HG03442 (cell line): ENCODE measurements at regions not wholly inside any gene's neighbourhood (a gene's known extent, or its start where the extent isn't known, plus 50 kb on each side); places are given as distances from the start of the nearest gene placed in this dataset.
"Not testable (repeated sequence)": the region's sequence is repeated elsewhere in the genome, so short reads cannot be mapped to it uniquely, and the experiment has no call there.

ENCODE experiments used
- ATAC-seq: cut with Tn5 transposase; IDR thresholded peaks from one replicate; pipeline ENCODE4 v1.9.1; 2021; ENCODE audit warnings: mild to moderate bottlenecking, moderate library complexity; ENCODE audit not compliant: unreplicated experiment

DNA sequence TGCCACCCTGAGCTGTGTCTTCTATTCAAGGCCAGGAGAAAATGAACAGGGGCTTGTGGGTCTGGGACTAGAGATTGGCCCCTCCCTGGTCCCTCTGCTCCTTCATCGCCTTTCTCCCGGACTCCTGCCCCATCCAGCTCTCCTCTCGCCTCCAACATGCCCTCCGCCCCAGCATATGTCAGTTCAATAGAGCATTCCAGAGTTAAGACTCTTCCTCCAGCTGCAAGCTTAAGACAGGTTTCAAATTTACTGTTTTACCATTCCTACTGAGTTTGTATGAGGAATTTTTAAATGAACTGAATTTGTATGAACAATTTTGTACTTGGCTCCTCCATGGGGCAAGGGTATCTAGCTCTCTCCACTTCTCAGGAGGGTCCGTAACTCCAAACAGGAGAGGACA, 195.6 kb downstream of the TBC1D2B start:
- ATAC-seq, result no peak

DNA sequence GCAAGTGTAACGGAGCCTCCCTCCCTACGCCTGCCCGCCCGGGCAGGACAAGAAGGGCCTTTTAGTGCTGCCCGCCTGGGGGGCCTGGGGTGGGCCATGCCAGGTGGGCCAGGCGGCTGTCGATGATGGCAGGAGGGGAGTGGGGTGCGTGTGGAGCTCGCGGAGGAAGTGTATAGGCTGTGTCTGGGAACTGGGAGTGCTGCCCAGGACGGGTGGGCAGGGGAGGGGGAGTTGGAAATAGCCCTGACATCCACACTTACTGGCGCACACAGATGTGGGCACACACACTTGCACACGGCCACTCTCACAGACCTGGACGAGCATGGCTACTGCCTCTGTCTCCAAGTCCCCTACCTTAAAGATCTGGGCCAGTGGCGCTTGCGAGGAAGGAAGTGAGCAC, 196.0 kb downstream of the TBC1D2B start:
- ATAC-seq, result not testable (repeated sequence)

DNA sequence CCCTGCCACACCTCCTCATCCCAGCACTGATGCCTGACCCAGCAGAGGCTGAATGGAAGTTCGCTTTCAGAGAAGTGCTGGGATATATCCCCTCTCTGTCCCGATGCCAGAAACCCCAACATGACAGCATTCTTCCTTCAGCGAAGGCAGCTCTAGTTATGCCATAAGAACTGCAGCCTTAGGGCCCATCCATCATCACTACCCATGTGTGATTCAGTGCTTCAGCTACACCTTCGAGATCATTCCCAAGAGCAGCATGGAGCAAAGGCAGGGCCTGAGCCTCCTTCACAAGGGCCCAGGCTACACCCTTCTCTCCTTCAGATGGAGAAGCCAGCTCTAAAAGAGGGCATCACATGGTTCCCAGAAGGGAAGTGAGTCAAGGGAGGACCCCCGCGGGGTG, 198.0 kb downstream of the TBC1D2B start:
- not testable (repeated sequence) for ATAC-seq

GRCh38 chr15:77877869-77878577, 199.5 kb downstream of the TBC1D2B start:
- no peak for ATAC-seq

DNA sequence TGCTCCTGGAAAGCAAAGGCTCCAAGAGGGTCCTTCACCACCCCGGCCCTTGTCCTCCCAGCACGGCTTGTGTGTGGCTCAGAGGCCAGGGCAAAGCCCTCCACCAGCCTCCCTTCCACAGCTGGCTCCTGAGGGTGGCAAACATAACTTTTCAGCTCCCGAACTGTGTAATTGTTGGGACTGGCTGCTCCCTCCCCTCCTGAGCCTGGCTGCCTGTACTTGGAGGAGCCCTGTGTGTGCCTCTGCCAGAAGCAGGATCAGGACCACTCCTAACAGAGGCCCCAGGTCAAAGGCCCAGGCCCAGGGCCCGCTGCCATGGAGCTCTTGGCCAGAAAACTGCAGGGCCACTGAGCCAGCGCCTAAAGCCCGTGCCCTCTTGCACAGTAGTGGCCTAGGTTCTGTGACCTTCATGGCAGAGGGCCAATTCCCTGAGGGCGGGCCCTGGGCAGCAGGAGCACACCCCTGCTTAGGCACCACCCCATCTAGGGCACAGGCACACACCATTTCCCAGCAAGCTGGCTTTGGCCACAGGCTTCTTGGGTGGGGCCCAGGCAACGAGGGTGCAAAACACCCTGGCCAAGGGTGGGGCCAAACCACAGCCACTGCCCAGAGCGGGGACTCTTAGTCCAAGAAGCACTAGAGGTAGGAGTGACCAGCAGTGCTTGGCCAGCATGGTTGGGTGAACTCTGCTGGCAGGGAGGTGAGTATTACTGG, 201.2 kb downstream of the TBC1D2B start:
- ATAC-seq, result not testable (repeated sequence)

DNA sequence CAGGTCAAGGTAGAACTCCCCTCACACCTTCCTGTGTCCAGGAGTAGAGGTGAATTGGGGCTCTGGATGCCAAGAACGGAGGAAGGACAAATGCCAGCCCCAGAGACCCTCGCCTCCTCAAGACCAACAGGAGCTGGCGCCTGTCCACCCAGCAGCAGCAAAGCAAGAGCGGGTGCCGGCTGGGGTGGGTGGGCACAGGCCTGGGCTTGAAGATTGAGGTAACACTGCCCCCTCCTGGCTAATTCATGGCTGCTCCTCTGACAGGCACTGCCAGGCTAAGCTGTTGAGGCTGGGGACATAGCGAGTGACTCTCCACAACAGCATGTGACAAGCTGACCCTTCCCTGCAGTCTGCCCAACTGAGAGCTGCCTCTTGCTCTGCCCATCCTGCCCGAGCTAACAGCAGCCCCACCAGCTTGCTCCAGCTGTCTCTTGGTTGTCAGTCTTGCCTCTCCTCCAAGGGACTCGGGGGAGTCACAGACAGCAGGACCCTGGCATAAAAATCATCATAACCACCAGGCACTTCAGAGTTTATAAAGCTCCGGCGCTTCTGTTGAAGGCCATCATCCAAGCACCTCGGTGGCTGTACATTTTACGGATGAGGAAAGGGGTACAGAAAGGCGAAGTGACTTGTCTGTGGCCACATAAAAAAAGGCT, 202.3 kb downstream of the TBC1D2B start:
- not testable (repeated sequence) for ATAC-seq

DNA sequence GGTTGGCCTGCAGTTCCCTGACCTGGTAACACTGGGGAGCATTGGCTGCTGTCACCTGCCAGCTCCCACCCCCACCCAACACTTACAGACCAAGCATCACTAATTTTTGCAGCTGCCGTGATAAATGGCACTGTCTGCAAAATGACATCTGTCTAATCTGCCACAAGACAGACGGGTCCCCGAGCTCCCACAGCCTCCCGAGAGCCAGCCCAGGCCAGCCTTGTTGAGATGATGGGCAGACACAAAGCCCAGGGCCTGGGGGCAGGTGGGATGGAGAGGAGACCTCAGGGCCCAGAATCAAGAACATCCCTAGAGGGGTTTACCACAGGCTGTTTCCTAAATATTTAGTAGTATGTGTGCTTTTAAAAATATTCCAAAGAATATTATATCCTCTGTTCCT, 203.4 kb downstream of the TBC1D2B start:
- no peak for ATAC-seq

DNA sequence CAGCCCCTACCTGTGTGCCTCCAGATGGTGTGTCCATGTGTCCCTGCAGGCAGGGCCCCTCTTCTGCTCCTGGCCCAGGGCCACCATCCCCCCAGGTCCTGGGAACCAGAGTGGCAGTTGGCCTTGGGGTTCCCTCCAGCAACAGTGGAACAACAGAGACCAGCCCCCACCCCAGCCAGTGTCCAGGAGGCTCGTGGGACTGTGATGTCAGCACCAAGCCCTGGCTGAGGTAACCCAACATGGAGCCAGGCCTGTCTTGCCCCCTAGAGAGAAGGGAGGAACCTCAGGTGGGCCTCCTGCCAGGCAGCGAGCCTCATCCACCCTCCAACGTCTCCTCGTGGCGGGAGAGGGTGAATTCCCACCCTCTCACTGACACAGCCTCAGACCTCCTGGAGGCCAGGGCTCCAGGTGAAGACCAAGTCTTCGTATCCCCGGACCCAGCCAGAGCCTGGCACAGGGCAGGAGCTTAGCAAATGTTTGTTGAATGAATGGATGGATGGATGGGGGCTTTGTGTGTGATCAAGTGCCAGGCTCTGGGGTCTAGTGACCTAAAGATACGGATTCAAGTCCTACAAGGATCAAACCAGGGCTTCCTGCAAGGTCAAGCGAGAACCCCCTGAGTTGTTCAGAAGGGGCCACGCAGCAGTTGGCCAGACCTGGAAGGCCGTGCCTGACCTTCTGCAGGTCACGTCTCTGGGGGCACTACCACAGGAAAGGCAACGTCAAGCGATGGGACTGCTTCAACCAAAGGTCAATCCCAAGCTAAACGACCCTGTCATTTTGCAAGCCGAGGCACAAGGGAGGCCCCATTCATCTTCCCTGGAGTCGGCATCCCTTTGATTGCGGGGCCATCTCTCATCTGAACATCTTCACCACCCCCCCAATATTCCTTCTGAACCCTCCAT, 204.7 kb downstream of the TBC1D2B start:
- ATAC-seq, result not testable (repeated sequence)

DNA sequence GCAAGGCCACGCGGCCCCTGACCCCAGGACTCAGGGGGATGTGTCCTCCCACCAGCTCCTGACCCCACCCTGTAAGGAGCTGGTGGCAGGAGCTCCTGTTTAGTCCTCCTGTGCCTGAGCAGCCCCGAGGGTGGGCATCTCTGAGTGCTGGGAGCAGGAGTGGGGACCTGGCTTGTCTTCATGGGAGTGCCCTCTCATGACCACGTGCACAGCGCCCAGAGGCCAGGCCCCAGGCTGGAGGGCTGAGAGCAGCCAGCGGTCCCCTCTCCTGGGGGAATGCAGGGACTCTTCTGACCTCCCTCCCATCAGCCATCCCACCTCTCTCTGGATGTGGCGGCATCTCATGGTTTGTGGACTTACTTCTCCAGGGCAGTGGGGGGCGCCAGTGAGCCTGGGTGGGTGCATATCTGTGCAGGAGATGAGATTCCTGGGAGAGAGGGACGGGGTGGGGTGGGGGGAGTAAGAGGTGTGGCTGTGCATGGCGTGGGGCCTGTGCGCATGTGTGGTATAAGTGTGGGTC, 205.6 kb downstream of the TBC1D2B start:
- ATAC-seq, result no peak

GRCh38 chr15:77870195-77871065, 207.1 kb downstream of the TBC1D2B start:
- ATAC-seq, result no peak

DNA sequence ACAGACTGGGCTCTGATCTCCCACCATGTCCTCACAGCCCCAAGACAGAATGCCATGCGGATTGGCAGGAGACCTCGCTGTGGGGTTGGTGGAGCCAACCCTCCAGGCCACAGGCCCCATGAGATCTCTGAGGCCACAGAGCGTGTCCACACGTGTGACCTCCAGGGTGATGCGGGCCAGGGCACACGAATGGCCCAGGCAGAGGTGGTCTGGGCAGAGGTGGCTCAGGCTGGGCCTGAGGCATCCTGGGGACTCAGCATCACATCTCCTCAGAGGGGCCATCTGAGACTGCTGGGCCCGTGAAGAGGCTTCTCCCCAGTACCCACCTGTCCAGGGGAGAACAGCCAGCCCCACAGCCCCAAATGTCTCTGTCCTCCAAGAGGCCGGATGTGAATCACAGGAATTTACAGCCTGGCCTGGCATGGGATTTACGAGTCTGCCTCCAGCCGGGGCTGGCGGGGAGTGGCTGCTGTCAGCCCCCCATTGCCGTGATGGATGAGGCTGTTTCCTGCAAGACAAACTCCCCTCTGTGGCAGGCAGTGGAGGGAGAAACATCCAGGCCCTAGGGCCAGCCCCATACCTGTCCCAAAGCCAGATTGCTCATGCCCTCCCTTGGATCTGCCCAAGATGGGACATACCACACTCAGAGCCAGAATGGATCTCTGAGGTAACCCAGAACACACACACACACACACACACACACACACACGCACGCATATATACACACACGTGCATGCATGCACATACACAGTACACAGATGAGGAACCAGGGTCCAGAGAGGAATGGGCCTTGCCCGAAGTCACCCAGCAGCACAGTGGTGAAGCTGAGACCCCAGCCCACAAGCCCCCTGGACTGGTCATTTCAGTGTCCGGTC, 208.3 kb downstream of the TBC1D2B start:
- ATAC-seq, result no peak

DNA sequence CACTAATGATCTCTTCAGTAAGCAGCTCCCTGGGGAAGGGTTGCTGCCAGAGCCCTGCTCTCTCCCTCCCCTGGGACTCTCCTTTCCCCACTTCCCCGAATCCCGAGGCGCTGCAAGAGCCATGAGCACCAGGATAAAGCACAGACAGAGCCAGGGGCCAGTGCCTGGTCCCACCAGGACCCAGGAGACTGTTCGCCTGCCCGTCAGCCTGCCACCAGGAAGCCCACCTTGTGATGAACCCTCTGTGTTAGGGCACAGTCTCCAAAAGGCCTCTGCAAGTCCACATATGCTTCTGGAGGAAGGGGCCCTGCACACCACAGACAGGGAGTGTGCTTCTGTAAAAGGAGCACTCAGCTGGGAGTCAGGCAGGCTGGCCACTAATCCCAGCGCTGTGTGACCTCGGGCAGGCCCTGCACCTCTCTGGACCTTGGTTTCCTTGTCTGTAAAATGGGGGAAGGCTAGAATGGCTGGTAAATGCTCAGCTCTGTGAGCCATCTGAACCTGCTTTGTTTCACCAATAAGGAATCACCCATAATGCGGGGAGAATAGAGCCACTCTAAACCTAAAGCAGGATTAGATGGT, 209.4 kb downstream of the TBC1D2B start:
- not testable (repeated sequence) for ATAC-seq

- no peak for ATAC-seq
These were observed 210.1 kb downstream of the TBC1D2B start for GRCh38 chr15:77867266-77868047.

- no peak for ATAC-seq
These were observed 210.8 kb downstream of the TBC1D2B start for GRCh38 chr15:77866596-77867125.

DNA sequence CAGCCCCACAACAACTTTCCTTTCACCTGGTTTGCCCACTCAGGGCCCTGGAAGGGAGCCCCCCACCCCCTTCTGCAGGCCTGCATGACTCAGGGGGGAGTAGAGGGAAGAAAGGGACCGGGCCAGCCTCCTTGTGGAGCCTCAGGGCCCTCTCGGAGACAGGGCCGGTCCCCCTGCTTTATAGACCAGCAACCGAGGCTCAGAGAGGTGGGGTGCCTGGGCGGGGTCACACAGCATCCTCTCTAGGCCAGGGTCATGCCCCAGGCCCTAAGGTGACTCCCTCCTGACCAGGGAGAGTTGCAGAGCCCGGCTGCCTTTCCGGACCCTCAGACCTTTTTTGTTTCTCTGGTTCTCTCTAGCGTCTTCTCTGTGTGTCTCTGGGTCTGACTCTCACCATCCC, 211.3 kb downstream of the TBC1D2B start:
- ATAC-seq, result no peak

DNA sequence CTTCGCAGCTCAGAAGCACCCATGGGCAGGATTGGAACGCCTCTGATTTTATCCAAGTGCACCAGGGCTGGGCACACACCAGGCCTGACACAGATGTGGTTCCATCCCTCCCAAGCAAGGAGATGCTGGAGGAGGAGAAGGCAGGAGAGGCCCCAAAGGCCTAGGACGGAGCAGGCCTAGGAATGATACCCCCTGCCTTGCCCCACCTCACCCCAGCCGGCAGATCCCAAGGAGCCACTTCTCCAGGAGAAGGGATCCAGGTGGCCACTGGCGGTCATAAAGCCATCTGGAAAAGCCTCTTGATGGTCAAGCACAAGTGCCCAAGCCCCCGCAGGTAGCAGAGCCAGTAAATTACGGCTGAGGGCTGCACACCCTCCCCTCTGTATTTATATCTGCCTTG, 211.8 kb downstream of the TBC1D2B start:
- ATAC-seq, result no peak

DNA sequence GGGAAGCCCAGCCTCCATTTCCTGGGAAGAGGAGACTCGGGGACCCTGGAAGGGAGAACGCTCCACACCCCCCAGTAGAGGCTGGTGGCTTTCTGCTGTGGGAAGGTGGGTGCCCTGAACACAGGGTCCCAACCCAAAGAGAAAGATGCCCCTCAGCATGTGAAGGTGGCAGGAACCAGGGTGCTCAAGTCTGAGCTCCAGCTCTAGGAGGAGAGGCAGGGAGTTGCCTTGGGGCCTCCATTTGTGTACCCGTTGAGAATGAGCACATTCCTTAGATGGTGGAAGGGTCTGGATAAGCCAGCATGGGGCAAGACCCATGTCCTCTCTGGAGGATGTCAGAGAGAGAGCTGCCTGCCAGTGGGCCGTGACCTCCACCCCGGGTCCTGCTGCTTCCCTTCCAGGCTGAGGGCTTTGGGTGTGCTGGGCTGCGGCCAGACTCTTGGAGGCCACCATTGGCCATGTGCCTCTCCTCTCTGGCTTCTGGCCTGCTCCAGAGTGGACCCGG, 212.4 kb downstream of the TBC1D2B start:
- no peak for ATAC-seq
